ENCODE measurements at regions not wholly inside any gene's neighbourhood (a gene's known extent, or its start where the extent isn't known, plus 50 kb on each side); places are given as distances from the start of the nearest gene placed in this dataset.
"Not testable (repeated sequence)": the region's sequence is repeated elsewhere in the genome, so short reads cannot be mapped to it uniquely, and the experiment has no call there.

- DNase-seq, result no peak
These were observed 817.5 kb upstream of the SLC10A2 start for GRCh38 chr13:103883698-103884097.

- DNase-seq, result peak; percentile 59
These were observed 816.9 kb upstream of the SLC10A2 start for GRCh38 chr13:103883164-103883563.

GRCh38 chr13:103880146-103880545 is 813.9 kb upstream of the SLC10A2 start:
- not testable (repeated sequence) for DNase-seq

- no peak for DNase-seq
These were observed 812.8 kb upstream of the SLC10A2 start for GRCh38 chr13:103878891-103879605.

GRCh38 chr13:103876571-103876970 is 810.4 kb upstream of the SLC10A2 start:
- DNase-seq, result no peak

GRCh38 chr13:103873725-103874124 is 807.5 kb upstream of the SLC10A2 start:
- DNase-seq, result no peak

GRCh38 chr13:103866048-103866447 is 799.8 kb upstream of the SLC10A2 start:
- no peak for DNase-seq

- no peak for DNase-seq
These were observed 796.3 kb upstream of the SLC10A2 start for GRCh38 chr13:103862525-103862924.

- no peak for DNase-seq
These were observed 793.7 kb upstream of the SLC10A2 start for GRCh38 chr13:103859952-103860351.

- DNase-seq, result no peak
These were observed 785.8 kb upstream of the SLC10A2 start for GRCh38 chr13:103852036-103852435.

GRCh38 chr13:103844471-103844870 is 778.3 kb upstream of the SLC10A2 start:
- no peak for DNase-seq

GRCh38 chr13:103839460-103839859 is 773.2 kb upstream of the SLC10A2 start:
- DNase-seq, result no peak

GRCh38 chr13:103835052-103835451 is 768.8 kb upstream of the SLC10A2 start:
- DNase-seq, result no peak

GRCh38 chr13:103833294-103833852 is 767.2 kb upstream of the SLC10A2 start:
- no peak for DNase-seq

- no peak for DNase-seq
These were observed 749.4 kb upstream of the SLC10A2 start for GRCh38 chr13:103815619-103816018.

GRCh38 chr13:103812971-103813370 is 746.8 kb upstream of the SLC10A2 start:
- no peak for DNase-seq

- DNase-seq, result no peak
These were observed 746.3 kb upstream of the SLC10A2 start for GRCh38 chr13:103812558-103812957.

- no peak for DNase-seq
These were observed 743.8 kb upstream of the SLC10A2 start for GRCh38 chr13:103810026-103810425.

GRCh38 chr13:103805771-103806170 is 739.6 kb upstream of the SLC10A2 start:
- no peak for DNase-seq

GRCh38 chr13:103803349-103803748 is 737.1 kb upstream of the SLC10A2 start:
- DNase-seq, result no peak

- peak; percentile 15 for DNase-seq
These were observed 732.8 kb upstream of the SLC10A2 start for GRCh38 chr13:103799028-103799427.

GRCh38 chr13:103795892-103796478 is 729.8 kb upstream of the SLC10A2 start:
- no peak for DNase-seq

GRCh38 chr13:103794526-103794925 is 728.3 kb upstream of the SLC10A2 start:
- DNase-seq, result no peak

GRCh38 chr13:103788061-103788652 is 721.9 kb upstream of the SLC10A2 start:
- no peak for DNase-seq
